CD4-positive, alpha-beta T cell treated with Interleukin-10 for 1 hour (primary cell): ENCODE measurements at regions not wholly inside any gene's neighbourhood (a gene's known extent, or its start where the extent isn't known, plus 50 kb on each side); places are given as distances from the start of the nearest gene placed in this dataset.

ENCODE experiments used
- DNase-seq: peaks from one replicate; pipeline ENCODE4 v3.0.0-alpha.2; 2020

- no peak for DNase-seq
Observed at GRCh38 chr2:104734937-104735586, 118.9 kb upstream of the POU3F3 start.

GRCh38 chr2:104736026-104736425, 117.9 kb upstream of the POU3F3 start:
- DNase-seq: no peak

- no peak for DNase-seq
Observed at GRCh38 chr2:104741860-104742259, 112.1 kb upstream of the POU3F3 start.

GRCh38 chr2:104744537-104744936, 109.4 kb upstream of the POU3F3 start:
- no peak for DNase-seq

- no peak for DNase-seq
Observed at GRCh38 chr2:104745846-104746245, 108.1 kb upstream of the POU3F3 start.

GRCh38 chr2:104746299-104746698, 107.6 kb upstream of the POU3F3 start:
- DNase-seq: no peak

- no peak for DNase-seq
Observed at GRCh38 chr2:104746858-104747257, 107.1 kb upstream of the POU3F3 start.

- DNase-seq: no peak
Observed at GRCh38 chr2:104749856-104750460, 104.0 kb upstream of the POU3F3 start.

GRCh38 chr2:104752504-104752903, 101.4 kb upstream of the POU3F3 start:
- no peak for DNase-seq

- DNase-seq: no peak
Observed at GRCh38 chr2:104755026-104755878, 98.7 kb upstream of the POU3F3 start.

- DNase-seq: no peak
Observed at GRCh38 chr2:104756118-104756517, 97.8 kb upstream of the POU3F3 start.

- DNase-seq: no peak
Observed at GRCh38 chr2:104757056-104757455, 96.9 kb upstream of the POU3F3 start.

GRCh38 chr2:104758199-104758620, 95.7 kb upstream of the POU3F3 start:
- DNase-seq: no peak

- DNase-seq: no peak
Observed at GRCh38 chr2:104762031-104762430, 91.9 kb upstream of the POU3F3 start.

GRCh38 chr2:104766683-104767082, 87.2 kb upstream of the POU3F3 start:
- no peak for DNase-seq

- no peak for DNase-seq
Observed at GRCh38 chr2:104768694-104769093, 85.2 kb upstream of the POU3F3 start.

GRCh38 chr2:104769096-104769495, 84.8 kb upstream of the POU3F3 start:
- DNase-seq: no peak

GRCh38 chr2:104772996-104773395, 80.9 kb upstream of the POU3F3 start:
- no peak for DNase-seq

- no peak for DNase-seq
Observed at GRCh38 chr2:104774631-104775030, 79.3 kb upstream of the POU3F3 start.

- no peak for DNase-seq
Observed at GRCh38 chr2:104777721-104778120, 76.2 kb upstream of the POU3F3 start.

GRCh38 chr2:104781151-104781550, 72.8 kb upstream of the POU3F3 start:
- no peak for DNase-seq

GRCh38 chr2:104784264-104784663, 69.7 kb upstream of the POU3F3 start:
- no peak for DNase-seq

GRCh38 chr2:104786204-104786603, 67.7 kb upstream of the POU3F3 start:
- DNase-seq: no peak

GRCh38 chr2:104786821-104787220, 67.1 kb upstream of the POU3F3 start:
- DNase-seq: no peak
